Neural cell (in vitro differentiated cells): ENCODE measurements at regions not wholly inside any gene's neighbourhood (a gene's known extent, or its start where the extent isn't known, plus 50 kb on each side); places are given as distances from the start of the nearest gene placed in this dataset.

Source experiments
- H2AFZ ChIP-seq: fragments of 200-600, 300-800 bp; sonication (generic), shearing (Covaris generic); 2 replicates; pipeline ENCODE4 v1.6.0; 2014; ENCODE audit warnings: low read depth, mild to moderate bottlenecking, antibody characterized with exemption, low read length, moderate library complexity
- H3F3A ChIP-seq: fragments of 200-600 bp; shearing (Covaris generic); 2 replicates; pipeline ENCODE4 v1.6.1; 2016; ENCODE audit warnings: mild to moderate bottlenecking, moderate library complexity, mixed read lengths, antibody characterized with exemption, low read length; ENCODE audit not compliant: insufficient read depth, poor library complexity, severe bottlenecking
- H3K27ac ChIP-seq: fragments of 200-600, 300-800 bp; sonication (generic), shearing (Covaris generic); 2 replicates; pipeline ENCODE4 v1.5.1; 2014; ENCODE audit warnings: mild to moderate bottlenecking, low read length, moderate library complexity
- H3K27me3 ChIP-seq: fragments of 300-800, 200-600 bp; sonication (generic), shearing (Covaris generic); 2 replicates; pipeline ENCODE4 v1.6.0; 2014; ENCODE audit warnings: mild to moderate bottlenecking, low read depth, low read length, moderate library complexity; ENCODE audit not compliant: insufficient read depth
- H3K36me3 ChIP-seq: fragments of 300-800, 200-600 bp; sonication (generic), shearing (Covaris generic); 2 replicates; pipeline ENCODE4 v1.5.1; 2014; ENCODE audit warnings: mild to moderate bottlenecking, antibody characterized with exemption, low read length, moderate library complexity; ENCODE audit not compliant: insufficient read depth
- H3K4me2 ChIP-seq: fragments of 300-800, 200-600 bp; sonication (generic), shearing (Covaris generic); 2 replicates; pipeline ENCODE4 v1.6.0; 2014; ENCODE audit warnings: mild to moderate bottlenecking, low read length
- H3K4me3 ChIP-seq: fragments of 300-800, 200-600 bp; sonication (generic), shearing (Covaris generic); 2 replicates; pipeline ENCODE4 v1.5.1; 2014; ENCODE audit warnings: mild to moderate bottlenecking, low read length, moderate library complexity
- H3K79me2 ChIP-seq: fragments of 200-600 bp; shearing (Covaris generic); replicated peaks from 2 replicates; pipeline ENCODE4 v1.6.0; 2014; ENCODE audit warnings: mild to moderate bottlenecking, low read length, moderate library complexity; ENCODE audit not compliant: insufficient read depth
- H3K9ac ChIP-seq: fragments of 300-800, 200-600 bp; sonication (generic), shearing (Covaris generic); 2 replicates; pipeline ENCODE4 v1.6.1; 2016; ENCODE audit warnings: mild to moderate bottlenecking, low read length, mixed read lengths
- H3K9me2 ChIP-seq: fragments of 200-600 bp; shearing (Covaris generic); 2 replicates; pipeline ENCODE4 v1.6.1; 2016; ENCODE audit warnings: mild to moderate bottlenecking, low read length, mixed read lengths; ENCODE audit not compliant: insufficient read depth
- H3K9me3 ChIP-seq: fragments of 200-600, 300-800 bp; sonication (generic), shearing (Covaris generic); 2 replicates; pipeline ENCODE4 v1.6.1; 2016; ENCODE audit warnings: mild to moderate bottlenecking, mixed run types, low read length, moderate library complexity, mixed read lengths
- H4K20me1 ChIP-seq: fragments of 200-600 bp; shearing (Covaris generic); 2 replicates; pipeline ENCODE4 v1.6.1; 2016; ENCODE audit warnings: mild to moderate bottlenecking, mixed run types; ENCODE audit not compliant: insufficient read depth
- EP300 ChIP-seq: fragments of 450-650 bp; conservative IDR thresholded peaks from 2 replicates; pipeline ENCODE4 v1.6.1; 2014; ENCODE audit warnings: antibody characterized with exemption, mild to moderate bottlenecking, moderate library complexity; ENCODE audit not compliant: poor library complexity, severe bottlenecking
- EZH2 ChIP-seq: fragments of 200-600, 300-800 bp; shearing (Covaris generic), sonication (generic); IDR thresholded peaks from 2 replicates; pipeline ENCODE4 v1.6.1; 2014; ENCODE audit warnings: antibody characterized with exemption, low read length, borderline replicate concordance, mild to moderate bottlenecking; ENCODE audit not compliant: insufficient read depth, poor library complexity, severe bottlenecking
- MXI1 ChIP-seq: fragments of 450-650 bp; conservative IDR thresholded peaks from 2 replicates; pipeline ENCODE4 v1.6.1; 2014; ENCODE audit warnings: antibody characterized with exemption, mild to moderate bottlenecking; ENCODE audit not compliant: poor library complexity, severe bottlenecking
- POLR2AphosphoS5 ChIP-seq: IDR thresholded peaks from 2 replicates; pipeline ENCODE4 v1.6.1; 2012
- RAD21 ChIP-seq: fragments of 450-650 bp; conservative IDR thresholded peaks from 2 replicates; pipeline ENCODE4 v1.6.1; 2014; ENCODE audit warnings: antibody characterized with exemption, mild to moderate bottlenecking, moderate library complexity
- SMC3 ChIP-seq: fragments of 450-650 bp; conservative IDR thresholded peaks from 2 replicates; pipeline ENCODE4 v1.6.1; 2014; ENCODE audit warnings: antibody characterized with exemption, mild to moderate bottlenecking, moderate library complexity; ENCODE audit not compliant: poor library complexity
- TAF1 ChIP-seq: IDR thresholded peaks from 2 replicates; pipeline ENCODE4 v1.6.1; 2012; ENCODE audit warnings: low read depth
- TF ChIP-seq, protein P1 (sequence below): IDR thresholded peaks from 2 replicates; pipeline ENCODE4 v1.6.1; 2012; ENCODE audit warnings: borderline replicate concordance
- TF ChIP-seq, protein P2 (sequence below): fragments of 450-650 bp; IDR thresholded peaks from 2 replicates; pipeline ENCODE4 v1.5.1; 2014; ENCODE audit warnings: antibody characterized with exemption, mild to moderate bottlenecking, moderate library complexity; ENCODE audit not compliant: poor library complexity, severe bottlenecking

DNA sequence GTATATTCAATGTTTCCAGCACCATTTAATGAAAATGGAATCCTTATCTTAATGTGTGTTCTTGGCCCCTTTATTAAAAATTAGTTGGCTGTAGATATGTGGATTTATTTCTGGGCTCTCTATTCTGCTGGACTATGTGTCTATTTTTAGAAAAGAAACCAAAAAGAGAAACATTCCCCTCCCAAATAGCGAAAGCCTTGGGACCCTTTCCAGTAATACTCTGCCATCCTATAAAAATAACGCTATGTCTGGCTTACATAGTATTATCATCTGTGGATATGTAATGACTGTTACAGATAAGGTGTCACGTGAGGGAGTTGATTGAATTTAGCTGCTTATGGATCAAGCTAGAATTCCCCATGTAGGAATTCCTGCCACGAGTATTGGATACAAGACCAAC, 279.3 kb upstream of the KIF2B start:
- H3F3A ChIP-seq, result no peaks in the 10 kb centered on the region
- TF ChIP-seq EP300, result no peak
- TF ChIP-seq SMC3, result no peak
- TF ChIP-seq RAD21, result no peak
- TF ChIP-seq EZH2, result no peak
- TF ChIP-seq TAF1, result no peak
- no peak for TF ChIP-seq MXI1
- TF ChIP-seq, protein P1, sequence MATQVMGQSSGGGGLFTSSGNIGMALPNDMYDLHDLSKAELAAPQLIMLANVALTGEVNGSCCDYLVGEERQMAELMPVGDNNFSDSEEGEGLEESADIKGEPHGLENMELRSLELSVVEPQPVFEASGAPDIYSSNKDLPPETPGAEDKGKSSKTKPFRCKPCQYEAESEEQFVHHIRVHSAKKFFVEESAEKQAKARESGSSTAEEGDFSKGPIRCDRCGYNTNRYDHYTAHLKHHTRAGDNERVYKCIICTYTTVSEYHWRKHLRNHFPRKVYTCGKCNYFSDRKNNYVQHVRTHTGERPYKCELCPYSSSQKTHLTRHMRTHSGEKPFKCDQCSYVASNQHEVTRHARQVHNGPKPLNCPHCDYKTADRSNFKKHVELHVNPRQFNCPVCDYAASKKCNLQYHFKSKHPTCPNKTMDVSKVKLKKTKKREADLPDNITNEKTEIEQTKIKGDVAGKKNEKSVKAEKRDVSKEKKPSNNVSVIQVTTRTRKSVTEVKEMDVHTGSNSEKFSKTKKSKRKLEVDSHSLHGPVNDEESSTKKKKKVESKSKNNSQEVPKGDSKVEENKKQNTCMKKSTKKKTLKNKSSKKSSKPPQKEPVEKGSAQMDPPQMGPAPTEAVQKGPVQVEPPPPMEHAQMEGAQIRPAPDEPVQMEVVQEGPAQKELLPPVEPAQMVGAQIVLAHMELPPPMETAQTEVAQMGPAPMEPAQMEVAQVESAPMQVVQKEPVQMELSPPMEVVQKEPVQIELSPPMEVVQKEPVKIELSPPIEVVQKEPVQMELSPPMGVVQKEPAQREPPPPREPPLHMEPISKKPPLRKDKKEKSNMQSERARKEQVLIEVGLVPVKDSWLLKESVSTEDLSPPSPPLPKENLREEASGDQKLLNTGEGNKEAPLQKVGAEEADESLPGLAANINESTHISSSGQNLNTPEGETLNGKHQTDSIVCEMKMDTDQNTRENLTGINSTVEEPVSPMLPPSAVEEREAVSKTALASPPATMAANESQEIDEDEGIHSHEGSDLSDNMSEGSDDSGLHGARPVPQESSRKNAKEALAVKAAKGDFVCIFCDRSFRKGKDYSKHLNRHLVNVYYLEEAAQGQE, result no peak
- TF ChIP-seq, protein P2, sequence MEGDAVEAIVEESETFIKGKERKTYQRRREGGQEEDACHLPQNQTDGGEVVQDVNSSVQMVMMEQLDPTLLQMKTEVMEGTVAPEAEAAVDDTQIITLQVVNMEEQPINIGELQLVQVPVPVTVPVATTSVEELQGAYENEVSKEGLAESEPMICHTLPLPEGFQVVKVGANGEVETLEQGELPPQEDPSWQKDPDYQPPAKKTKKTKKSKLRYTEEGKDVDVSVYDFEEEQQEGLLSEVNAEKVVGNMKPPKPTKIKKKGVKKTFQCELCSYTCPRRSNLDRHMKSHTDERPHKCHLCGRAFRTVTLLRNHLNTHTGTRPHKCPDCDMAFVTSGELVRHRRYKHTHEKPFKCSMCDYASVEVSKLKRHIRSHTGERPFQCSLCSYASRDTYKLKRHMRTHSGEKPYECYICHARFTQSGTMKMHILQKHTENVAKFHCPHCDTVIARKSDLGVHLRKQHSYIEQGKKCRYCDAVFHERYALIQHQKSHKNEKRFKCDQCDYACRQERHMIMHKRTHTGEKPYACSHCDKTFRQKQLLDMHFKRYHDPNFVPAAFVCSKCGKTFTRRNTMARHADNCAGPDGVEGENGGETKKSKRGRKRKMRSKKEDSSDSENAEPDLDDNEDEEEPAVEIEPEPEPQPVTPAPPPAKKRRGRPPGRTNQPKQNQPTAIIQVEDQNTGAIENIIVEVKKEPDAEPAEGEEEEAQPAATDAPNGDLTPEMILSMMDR, result no peak
- TF ChIP-seq POLR2AphosphoS5, result no peak
- no peak overlapping the region for H3K27ac ChIP-seq
- no peaks in the 10 kb centered on the region for H4K20me1 ChIP-seq
- no peaks in the 10 kb centered on the region for H3K27me3 ChIP-seq
- no peaks in the 10 kb centered on the region for H3K9me3 ChIP-seq
- no peaks in the 10 kb centered on the region for H3K79me2 ChIP-seq
- no peaks in the 10 kb centered on the region for H3K9me2 ChIP-seq
- H3K9ac ChIP-seq, result no peak overlapping the region
- no peak overlapping the region for H2AFZ ChIP-seq
- H3K36me3 ChIP-seq, result no peaks in the 10 kb centered on the region
- no peak overlapping the region for H3K4me2 ChIP-seq
- no peak overlapping the region for H3K4me3 ChIP-seq

DNA sequence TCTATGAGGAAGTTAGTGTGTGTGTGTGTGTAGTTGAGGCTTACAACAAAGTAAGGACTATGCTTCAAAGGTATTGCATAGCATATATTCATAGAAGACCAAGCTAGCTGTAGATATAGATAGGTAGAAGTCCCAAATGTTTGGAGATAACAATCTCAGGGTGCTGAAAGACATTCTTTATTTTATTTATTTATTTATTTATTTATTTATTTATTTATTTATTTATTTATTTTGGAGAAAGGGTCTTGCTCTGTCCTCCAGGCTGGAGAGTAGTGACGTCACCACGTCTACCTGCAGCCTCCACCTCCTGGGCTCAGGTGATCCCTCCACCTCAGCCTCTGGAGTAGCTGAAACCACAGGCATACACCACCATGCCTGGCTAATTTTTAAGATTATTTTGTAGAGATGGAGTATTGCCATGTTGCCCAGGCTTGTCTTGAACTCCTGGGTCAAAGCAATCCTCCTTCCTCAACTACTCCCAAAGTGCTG, 284.6 kb upstream of the KIF2B start:
- Histone ChIP-seq H3K27ac (no peak overlapping the region), H3F3A (no peaks in the 10 kb centered on the region), H3K36me3 (no peaks in the 10 kb centered on the region), H3K4me2 (no peak overlapping the region), H3K9ac (no peak overlapping the region), H3K9me3 (no peaks in the 10 kb centered on the region), H3K79me2 (no peaks in the 10 kb centered on the region), H3K4me3 (no peak overlapping the region), H2AFZ (no peak overlapping the region), H3K9me2 (no peaks in the 10 kb centered on the region), H3K27me3 (no peaks in the 10 kb centered on the region), H4K20me1 (no peaks in the 10 kb centered on the region)
- no peak for TF ChIP-seq SMC3
- TF ChIP-seq MXI1, result no peak
- no peak for TF ChIP-seq TAF1
- TF ChIP-seq EP300, result no peak
- TF ChIP-seq, protein P1, result no peak
- no peak for TF ChIP-seq EZH2
- TF ChIP-seq POLR2AphosphoS5, result no peak
- TF ChIP-seq, protein P2, result no peak
- TF ChIP-seq RAD21, result no peak
